Effector CD8-positive, alpha-beta T cell (primary cell): ENCODE measurements at regions not wholly inside any gene's neighbourhood (a gene's known extent, or its start where the extent isn't known, plus 50 kb on each side); places are given as distances from the start of the nearest gene placed in this dataset.

Experiments
- DNase-seq: peaks from one replicate; lab custom pipeline; 2025; lab: John Stamatoyannopoulos, UW

DNA sequence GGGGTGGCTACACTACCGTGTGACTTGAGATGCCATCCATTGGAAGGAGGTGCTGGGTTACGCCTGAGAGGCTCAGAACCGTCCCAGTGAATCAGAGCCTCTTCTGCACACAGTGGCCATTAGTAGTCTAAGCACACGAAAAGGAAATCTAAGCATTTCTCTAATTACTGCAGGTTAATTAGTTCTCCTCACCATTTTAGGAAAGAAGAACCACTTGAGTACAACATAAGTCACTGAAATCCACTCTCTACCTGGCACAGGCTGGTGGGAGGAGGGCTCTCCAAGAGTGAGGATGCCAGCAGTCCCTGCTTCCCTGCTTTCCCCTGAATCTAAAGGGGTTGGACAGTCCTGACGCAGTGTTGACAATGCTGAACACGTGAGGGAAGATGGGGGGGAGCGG, 606.3 kb downstream of the NPHP4 start:
- no peak for DNase-seq

DNA sequence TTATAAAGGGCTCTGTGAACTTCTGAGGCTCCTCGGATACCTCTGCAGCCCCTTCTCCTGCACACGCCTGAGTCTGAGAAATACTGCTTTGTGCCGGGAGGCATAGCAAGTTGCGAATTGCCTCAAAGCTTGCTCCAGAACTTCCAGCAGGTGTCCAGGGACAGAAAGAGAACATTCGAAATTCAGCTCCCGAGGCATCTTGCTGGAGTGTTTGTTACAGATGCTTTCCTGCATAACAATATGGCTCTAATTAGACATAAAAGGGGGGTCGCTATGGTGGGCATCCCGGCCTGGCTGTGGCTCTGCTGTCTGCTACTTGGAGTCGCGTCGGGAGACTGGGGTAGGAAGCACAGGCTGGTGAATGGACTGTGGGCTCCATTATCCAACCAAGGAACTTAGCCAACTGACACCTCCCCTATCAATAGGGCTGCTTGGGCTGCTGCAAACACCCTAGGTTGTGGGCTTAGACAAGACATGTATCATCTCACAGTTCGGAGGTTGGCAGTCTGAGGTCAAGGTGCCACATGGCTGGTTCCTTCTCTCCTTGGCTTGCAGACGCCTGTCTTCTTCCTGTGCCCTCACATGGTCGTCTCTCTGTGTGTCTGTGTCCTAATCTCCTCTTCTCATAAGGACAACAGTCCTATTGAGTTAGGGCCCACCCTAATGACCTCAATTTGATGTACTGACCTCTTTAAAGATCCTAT, 607.0 kb downstream of the NPHP4 start:
- no peak for DNase-seq

- no peak for DNase-seq
These were observed 610.7 kb downstream of the NPHP4 start for GRCh38 chr1:5381491-5381890.

DNA sequence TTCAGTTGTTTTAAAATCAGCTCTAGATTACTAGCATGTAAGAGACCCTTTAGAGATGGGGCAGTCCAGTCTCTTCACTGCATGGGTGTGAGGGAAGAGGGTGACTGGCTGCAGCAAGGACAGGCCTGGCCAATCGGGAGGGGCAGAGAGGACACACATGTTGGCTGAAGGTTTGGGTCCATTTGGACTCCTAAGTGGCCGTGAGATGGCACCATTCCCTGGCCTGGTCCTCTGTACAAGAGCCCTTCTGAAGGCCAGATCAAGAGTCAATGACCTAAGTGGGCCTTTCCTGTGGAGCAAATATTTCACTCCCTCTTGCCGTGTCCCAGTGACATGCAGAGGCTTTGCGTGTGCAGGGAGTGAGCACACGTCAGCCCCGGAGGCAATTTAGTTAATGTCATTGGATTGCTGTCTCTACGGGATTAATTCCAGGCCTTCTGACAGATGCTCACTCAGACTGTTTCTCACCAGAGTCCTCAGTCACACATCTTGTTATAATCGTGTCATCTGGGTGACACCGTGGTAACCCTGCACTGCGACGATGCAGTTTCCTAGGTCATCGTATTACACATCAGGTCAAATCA, 613.0 kb downstream of the NPHP4 start:
- DNase-seq: no peak

DNA sequence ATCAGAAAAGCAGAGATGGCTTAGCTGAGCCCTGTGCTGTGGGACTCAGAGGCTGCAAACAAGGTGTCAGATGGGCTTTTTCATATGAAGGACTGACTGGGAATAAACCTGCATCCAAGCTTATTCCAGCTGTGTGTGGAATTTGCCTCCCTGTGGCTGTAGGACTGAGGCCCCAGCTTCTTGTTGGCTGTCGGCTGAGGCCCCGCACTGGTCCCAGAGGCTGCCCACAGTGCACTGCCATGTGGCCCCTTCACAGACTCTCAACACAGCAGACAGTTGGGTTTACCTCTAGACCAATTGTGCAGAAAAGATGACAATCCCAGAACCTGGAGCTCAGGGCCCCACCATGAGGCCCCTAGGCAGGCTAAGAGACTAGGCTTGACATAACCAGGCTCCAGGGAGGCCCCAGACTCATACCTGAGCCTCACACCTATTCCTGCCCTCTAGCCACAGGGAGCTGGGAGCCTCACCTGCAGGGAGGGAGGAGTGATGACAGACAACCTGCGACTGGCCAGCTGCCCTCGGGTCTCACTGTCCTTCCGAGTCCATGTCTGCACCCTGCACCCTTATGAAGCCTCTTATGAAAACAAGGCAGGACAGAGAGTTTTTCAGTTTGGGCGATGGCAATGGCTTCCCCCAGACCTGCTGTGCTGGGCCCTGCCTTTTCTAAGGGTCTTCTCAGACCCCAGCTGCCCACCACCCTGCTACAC, 615.5 kb downstream of the NPHP4 start:
- no peak for DNase-seq

GRCh38 chr1:5375481-5375880, 616.7 kb downstream of the NPHP4 start:
- no peak for DNase-seq

DNA sequence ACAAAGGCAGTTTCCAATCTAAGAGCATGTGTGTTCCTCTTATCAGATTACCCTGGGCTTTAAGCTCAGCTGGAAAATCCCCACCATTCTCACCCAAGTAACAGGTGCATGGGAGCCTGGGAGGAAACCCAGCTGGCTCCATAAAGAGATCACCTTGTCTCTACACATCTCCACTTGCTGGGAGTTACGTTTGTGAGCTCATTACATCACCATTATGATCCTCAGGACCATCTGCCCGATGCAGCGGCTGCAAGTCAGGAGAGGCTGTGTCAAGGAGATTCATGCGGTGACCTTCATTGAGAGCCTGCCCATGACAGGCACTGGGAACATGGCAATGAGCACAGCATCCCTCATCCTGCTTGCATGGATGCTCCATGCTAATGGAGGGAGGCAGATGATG, 618.0 kb downstream of the NPHP4 start:
- DNase-seq: no peak

DNA sequence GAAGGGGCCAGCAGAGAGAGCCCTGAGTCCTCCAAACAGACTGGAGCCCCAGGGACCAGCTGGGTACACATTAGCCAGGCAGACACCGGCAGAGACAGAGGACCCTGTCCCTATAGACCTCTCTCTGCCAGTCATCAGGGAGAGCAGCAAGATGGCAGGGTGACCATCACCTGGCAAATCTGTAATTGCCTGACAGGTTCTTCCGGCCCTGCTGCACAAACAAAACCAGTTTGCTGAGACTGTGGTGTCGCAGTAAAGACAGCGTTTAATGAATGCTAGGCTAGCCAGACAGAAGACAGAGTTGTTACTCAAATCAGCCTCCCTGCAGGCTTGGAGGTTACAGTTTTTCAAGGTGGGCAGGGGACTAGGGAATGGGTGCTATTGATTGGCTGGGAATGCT, 618.9 kb downstream of the NPHP4 start:
- no peak for DNase-seq

DNA sequence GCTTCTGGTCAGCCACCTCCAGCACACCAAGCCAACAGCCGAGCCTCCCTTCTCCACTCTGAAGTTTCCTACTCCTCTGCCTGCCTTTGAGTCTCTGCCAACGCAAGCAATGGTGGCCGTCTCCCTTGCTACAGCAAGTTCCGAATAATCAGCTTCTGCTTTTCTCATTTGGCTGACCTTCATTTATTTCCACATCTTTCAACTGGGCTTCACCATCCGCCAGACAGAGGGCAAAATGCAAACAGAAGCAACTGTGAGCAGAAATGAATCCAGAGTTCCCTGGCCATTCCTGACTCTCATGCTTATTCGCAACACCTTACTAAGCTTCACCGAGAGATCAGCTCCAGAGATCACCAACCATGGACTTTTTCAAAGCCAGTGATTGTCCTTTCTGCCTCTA, 621.0 kb downstream of the NPHP4 start:
- DNase-seq: no peak

- DNase-seq: no peak
These were observed 621.9 kb downstream of the NPHP4 start for GRCh38 chr1:5370311-5370710.

DNA sequence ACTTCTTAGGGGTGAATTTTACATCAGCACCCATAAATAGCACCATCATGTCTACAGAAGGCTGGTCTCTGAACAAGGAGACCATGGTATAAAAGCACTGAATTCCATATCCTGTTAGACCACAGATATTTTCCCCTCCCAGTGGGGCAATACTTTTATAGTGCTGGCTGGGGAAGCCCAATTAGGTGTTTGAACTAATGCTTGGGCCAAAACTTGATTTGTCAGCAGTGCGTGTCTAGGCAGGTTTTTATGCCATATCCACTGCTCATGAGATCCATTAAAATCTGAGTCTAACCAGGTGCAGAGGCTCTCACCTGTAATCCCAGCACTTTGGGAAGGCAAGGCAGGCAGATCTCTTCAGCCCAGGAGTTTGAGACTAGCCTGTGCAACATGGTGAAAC, 623.0 kb downstream of the NPHP4 start:
- DNase-seq: no peak

GRCh38 chr1:5368201-5368600, 624.0 kb downstream of the NPHP4 start:
- DNase-seq: no peak

DNA sequence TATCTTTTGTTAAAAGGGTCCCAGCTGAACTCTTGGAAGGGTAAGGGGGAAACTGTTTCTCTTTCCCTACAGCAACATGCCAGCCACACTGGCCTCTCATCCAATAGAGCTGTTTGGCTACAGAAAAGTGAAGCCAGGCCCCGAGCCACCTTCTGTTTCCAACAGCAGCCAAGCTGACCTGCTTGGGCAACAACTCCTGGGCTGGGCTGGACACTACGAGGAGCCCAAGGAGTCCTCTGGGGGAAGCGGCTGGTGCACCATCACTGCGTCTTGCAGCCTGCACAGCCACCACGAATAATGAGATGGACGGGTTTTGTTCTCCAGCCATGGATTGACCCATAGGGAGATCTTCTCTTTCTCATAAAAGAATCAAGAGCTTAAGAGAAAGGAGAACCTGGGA, 624.9 kb downstream of the NPHP4 start:
- DNase-seq: no peak

DNA sequence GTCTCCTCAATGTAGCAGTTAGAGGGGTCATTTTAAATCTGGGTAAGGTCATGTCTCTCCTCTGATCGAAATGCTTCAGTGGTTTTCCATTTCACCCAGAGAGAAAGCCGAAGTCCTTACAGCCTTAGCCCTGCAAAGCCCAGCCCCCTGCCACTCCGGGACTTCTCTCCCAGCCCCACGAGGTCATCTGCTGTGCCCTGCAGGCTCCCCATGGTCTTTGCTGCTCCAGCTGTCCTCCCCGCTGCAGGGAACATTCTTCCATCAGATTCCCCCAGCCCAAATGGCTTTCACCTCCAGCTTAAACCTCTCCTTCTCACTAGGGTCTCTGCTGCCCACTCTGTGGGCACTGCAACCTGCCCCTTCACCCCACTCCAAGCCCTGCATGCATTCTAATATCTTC, 626.5 kb downstream of the NPHP4 start:
- no peak for DNase-seq

DNA sequence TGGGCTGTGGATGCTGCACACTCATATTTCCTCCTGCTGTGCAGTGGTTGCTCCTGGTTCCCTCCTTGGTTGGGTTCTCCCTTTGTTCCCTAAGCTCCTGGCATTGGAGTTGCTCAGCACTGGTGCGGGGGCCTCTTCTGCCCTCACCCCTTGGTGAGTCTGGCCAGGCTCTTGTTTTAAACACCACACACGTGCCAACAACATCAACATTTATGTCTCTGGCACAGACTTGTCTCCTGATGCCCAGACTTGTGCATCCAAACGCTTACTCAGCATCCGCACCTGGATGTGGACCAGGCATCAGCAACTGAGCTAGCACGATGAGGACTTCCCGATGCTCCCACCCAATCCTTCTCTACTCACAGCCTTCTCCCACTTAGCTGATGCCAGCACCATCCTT, 627.6 kb downstream of the NPHP4 start:
- no peak for DNase-seq

- DNase-seq: no peak
These were observed 637.5 kb downstream of the NPHP4 start for GRCh38 chr1:5354681-5355080.

GRCh38 chr1:5351366-5351765, 640.9 kb downstream of the NPHP4 start:
- DNase-seq: no peak

- DNase-seq: no peak
These were observed 642.7 kb downstream of the NPHP4 start for GRCh38 chr1:5349526-5349925.

DNA sequence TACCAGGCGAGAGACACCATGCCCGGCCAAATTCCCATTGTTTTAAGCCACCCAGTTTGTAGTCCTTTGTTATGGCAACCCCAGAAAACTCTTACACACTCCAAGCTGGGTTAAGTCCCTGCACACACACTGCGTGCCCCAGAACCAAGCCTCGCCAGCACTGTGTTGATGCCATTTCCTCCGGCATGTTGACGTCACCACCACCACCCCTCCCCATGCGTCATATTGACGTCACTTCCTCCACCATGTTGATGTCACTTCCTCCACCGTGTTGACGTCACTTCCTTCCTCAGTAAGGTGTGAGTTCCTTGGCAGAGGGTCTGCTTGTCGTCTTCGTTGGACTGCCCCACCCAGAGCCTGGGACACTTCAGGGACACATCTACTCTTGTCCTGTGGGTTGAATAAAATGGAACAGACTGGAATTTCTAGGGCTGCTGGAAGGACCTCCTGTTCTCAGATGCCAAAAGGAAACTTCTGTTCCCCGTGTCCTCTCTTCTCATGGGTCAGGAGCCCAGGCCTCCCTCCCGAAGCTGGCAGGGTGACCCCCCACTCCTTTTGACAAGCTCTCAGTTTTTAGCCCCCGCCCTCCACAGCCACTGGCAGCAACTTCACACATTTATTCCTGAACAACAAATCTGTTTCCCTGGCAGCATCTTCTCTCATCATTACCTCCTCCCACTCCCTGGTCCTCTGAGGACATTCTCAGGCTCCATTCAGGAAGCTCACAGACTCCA, 643.3 kb downstream of the NPHP4 start:
- DNase-seq: no peak

DNA sequence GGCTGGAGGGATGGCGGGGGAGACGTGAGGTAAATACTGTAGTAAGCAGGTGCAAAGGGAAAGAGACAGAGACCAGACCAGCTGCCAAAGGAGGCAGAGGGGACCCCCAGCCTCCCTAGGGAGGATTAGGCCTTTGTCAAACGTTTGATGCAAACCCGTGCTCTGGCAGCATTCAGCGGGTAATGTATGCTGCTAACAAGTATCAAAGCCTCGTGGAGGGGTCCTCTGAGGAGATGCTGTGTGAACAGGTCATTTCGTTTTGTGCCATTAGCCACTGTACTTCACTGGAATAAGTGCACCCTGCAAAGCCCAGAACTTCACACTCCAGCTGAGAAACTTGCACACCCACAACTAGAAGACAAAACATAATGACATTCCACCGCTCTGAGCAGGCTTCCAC, 644.5 kb downstream of the NPHP4 start:
- DNase-seq: no peak

DNA sequence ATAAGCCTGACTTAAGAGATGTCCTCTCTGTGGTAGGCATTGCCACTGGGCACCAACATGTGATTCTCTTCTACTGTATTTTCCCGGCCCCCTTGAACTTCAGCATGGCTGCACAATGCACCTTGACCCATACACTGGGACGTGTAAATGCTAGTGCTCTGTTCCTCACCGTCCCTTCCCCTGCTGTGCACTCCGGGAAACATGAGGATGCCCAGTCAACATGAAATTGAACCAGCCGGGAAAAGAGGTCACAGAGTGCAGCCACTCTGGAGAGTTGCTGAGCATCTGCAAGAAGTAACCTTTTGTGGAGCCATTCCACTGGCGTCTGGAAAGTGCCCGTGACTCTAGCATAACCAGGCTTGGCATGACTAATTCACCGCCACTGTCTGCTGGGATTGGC, 646.7 kb downstream of the NPHP4 start:
- DNase-seq: no peak

GRCh38 chr1:5343256-5344020, 648.8 kb downstream of the NPHP4 start:
- DNase-seq: no peak
